GM12878 (cell line): ENCODE measurements at regions not wholly inside any gene's neighbourhood (a gene's known extent, or its start where the extent isn't known, plus 50 kb on each side); places are given as distances from the start of the nearest gene placed in this dataset.

Source experiments
- ATAC-seq: fragments of 200-7000 bp; cut with Tn5 transposase; 3 replicates; pipeline ENCODE4 v1.9.1; 2020; ENCODE audit warnings: mild to moderate bottlenecking, moderate library complexity
- BruUV-seq: library from RNA; stranded (reverse); fragments of 400-500 nt; replicated peaks from 2 replicates; lab custom pipeline; 2021; lab: Mats Ljungman, UMichigan
- CTCF ChIA-PET: fragments of 300-600 bp; sonication (Branson Sonifier 250); formaldehyde crosslinking; extraction: SDS; loops from one replicate; lab custom pipeline; 2021; ENCODE audit warnings: inconsistent platforms; lab: Yijun Ruan, JAX
- POLR2A ChIA-PET: fragments of 350-600 bp; formaldehyde crosslinking; extraction: SDS; loops from one replicate; lab custom pipeline; 2021; ENCODE audit warnings: inconsistent platforms; lab: Charles Lee
- RAD21 ChIA-PET: fragments of 300-600 bp; sonication (Branson Sonifier 250); formaldehyde crosslinking; loops from one replicate; lab custom pipeline; 2023; ENCODE audit warnings: antibody characterized with exemption; ENCODE audit not compliant: unreplicated experiment; lab: Charles Lee
- SMC1A ChIA-PET: fragments of 300-600 bp; sonication (Branson Sonifier 250); formaldehyde crosslinking; loops from one replicate; lab custom pipeline; 2023; ENCODE audit not compliant: unreplicated experiment, uncharacterized antibody; lab: Charles Lee
- DNase-seq: peaks from one replicate; pipeline ENCODE4 v3.0.0-alpha.2; 2011; ENCODE audit warnings: low read depth, low spot score
- FAIRE-seq: peaks from 3 replicates; lab custom pipeline; 2011; peaks lifted over from hg19 to GRCh38; lab: Jason Lieb, UNC
- H2AFZ ChIP-seq: 2 replicates; pipeline ENCODE4 v1.6.0; 2011; ENCODE audit warnings: low read depth, low read length, control low read depth; ENCODE audit not compliant: control insufficient read depth
- H3K27ac ChIP-seq: 2 replicates; pipeline ENCODE4 v1.5.1; 2011; ENCODE audit warnings: control low read depth; ENCODE audit not compliant: control insufficient read depth, insufficient read depth
- H3K27me3 ChIP-seq, 2 experiments: replicated peaks in 1 of 2; 2 replicates each; pipeline versions ENCODE4 v1.6.0 to v1.6.1; 2011; ENCODE audit warnings: low read length in 1 of 2; ENCODE audit not compliant: control insufficient read depth in 2 of 2, insufficient read depth in 2 of 2
- H3K36me3 ChIP-seq, 2 experiments: 2 replicates each; pipeline ENCODE4 v1.5.1; 2011; ENCODE audit warnings: low read length in 1 of 2; ENCODE audit not compliant: control insufficient read depth in 2 of 2, insufficient read depth in 2 of 2
- H3K4me1 ChIP-seq: 2 replicates; pipeline ENCODE4 v1.6.1; 2011; ENCODE audit warnings: mild to moderate bottlenecking, low read length, moderate library complexity, mixed read lengths; ENCODE audit not compliant: control insufficient read depth, insufficient read depth
- H3K4me2 ChIP-seq: 2 replicates; pipeline ENCODE4 v1.6.0; 2011; ENCODE audit warnings: control low read depth; ENCODE audit not compliant: control insufficient read depth, insufficient read depth
- H3K4me3 ChIP-seq: fragments of 200-600 bp; sonication (generic); 2 replicates; pipeline ENCODE4 v1.5.1; 2016
- H3K79me2 ChIP-seq: 2 replicates; pipeline ENCODE4 v1.6.0; 2011; ENCODE audit warnings: low read length; ENCODE audit not compliant: control insufficient read depth, insufficient read depth
- H3K9ac ChIP-seq: 2 replicates; pipeline ENCODE4 v1.8.0; 2011; ENCODE audit warnings: low read length, control low read depth, mixed read lengths; ENCODE audit not compliant: control insufficient read depth, insufficient read depth
- H3K9me3 ChIP-seq: replicated peaks from 3 replicates; pipeline ENCODE4 v1.5.1; 2011; ENCODE audit warnings: mild to moderate bottlenecking, low read length; ENCODE audit not compliant: control insufficient read depth, insufficient read depth
- H4K20me1 ChIP-seq: 2 replicates; pipeline ENCODE4 v1.6.0; 2011; ENCODE audit not compliant: control insufficient read depth, insufficient read depth
- ATF2 ChIP-seq: IDR thresholded peaks from 2 replicates; pipeline ENCODE4 v1.6.1; 2012; ENCODE audit warnings: low read length, inconsistent platforms
- ATF3 ChIP-seq: IDR thresholded peaks from 2 replicates; pipeline ENCODE4 v1.6.1; 2011; ENCODE audit warnings: low read depth, mild to moderate bottlenecking, low read length, moderate library complexity, borderline replicate concordance; ENCODE audit errors: extremely low read depth
- BACH1 ChIP-seq: fragments of 450-650 bp; IDR thresholded peaks from 2 replicates; pipeline ENCODE4 v1.6.1; 2017; ENCODE audit warnings: mild to moderate bottlenecking, borderline replicate concordance
- BRCA1 ChIP-seq: IDR thresholded peaks from 2 replicates; pipeline ENCODE4 v1.6.1; 2011; ENCODE audit warnings: low read depth, low read length, improper control_type of control experiment
- CHD1 ChIP-seq: IDR thresholded peaks from 2 replicates; pipeline ENCODE4 v1.6.1; 2012; ENCODE audit warnings: low read depth, low read length, improper control_type of control experiment
- E4F1 ChIP-seq: fragments of 450-650 bp; IDR thresholded peaks from 2 replicates; pipeline ENCODE4 v1.6.1; 2018; ENCODE audit warnings: borderline replicate concordance, mild to moderate bottlenecking; ENCODE audit not compliant: partially characterized antibody
- EZH2 ChIP-seq: IDR thresholded peaks from 2 replicates; pipeline ENCODE4 v1.6.1; 2012; ENCODE audit warnings: low read depth, mild to moderate bottlenecking, control low read depth, inconsistent platforms, low read length, borderline replicate concordance; ENCODE audit not compliant: control insufficient read depth
- GATAD2B ChIP-seq: fragments of 450-650 bp; conservative IDR thresholded peaks from 2 replicates; pipeline ENCODE4 v1.6.1; 2017; ENCODE audit warnings: low read depth, mild to moderate bottlenecking, moderate library complexity
- HCFC1 ChIP-seq: fragments of 150-350 bp; IDR thresholded peaks from 2 replicates; pipeline ENCODE4 v1.6.1; 2014; ENCODE audit warnings: low read length
- IKZF2 ChIP-seq, 2 experiments: fragments of 450-650 bp; IDR thresholded peaks; 2 replicates each; pipeline ENCODE4 v1.6.1; 2017; ENCODE audit warnings: mild to moderate bottlenecking in 2 of 2, moderate library complexity in 2 of 2
- IRF5 ChIP-seq: fragments of 450-650 bp; IDR thresholded peaks from 2 replicates; pipeline ENCODE4 v1.6.1; 2017; ENCODE audit warnings: borderline replicate concordance
- KDM1A ChIP-seq: fragments of 200-600 bp; sonication (generic); IDR thresholded peaks from 2 replicates; pipeline ENCODE4 v1.6.1; 2016; ENCODE audit warnings: borderline replicate concordance
- NR2C2 ChIP-seq: IDR thresholded peaks from 2 replicates; pipeline ENCODE4 v1.6.1; 2011; ENCODE audit warnings: borderline replicate concordance, low read depth; ENCODE audit not compliant: control insufficient read depth, insufficient read length
- PAX8 ChIP-seq: fragments of 450-650 bp; IDR thresholded peaks from 2 replicates; pipeline ENCODE4 v1.6.1; 2017; ENCODE audit warnings: mild to moderate bottlenecking, moderate library complexity
- SUPT20H ChIP-seq: IDR thresholded peaks from 2 replicates; pipeline ENCODE4 v1.6.1; 2011; ENCODE audit warnings: low read depth, mild to moderate bottlenecking, low read length, moderate library complexity, borderline replicate concordance; ENCODE audit not compliant: control insufficient read depth
- YBX1 ChIP-seq: fragments of 450-650 bp; IDR thresholded peaks from 2 replicates; pipeline ENCODE4 v1.6.1; 2016; ENCODE audit warnings: antibody characterized with exemption
- WGBS: methylation state at CpG from one replicate; pipeline ENCODE4 v1.1.6; 2016; ENCODE audit warnings: low lambda C conversion rate; ENCODE audit not compliant: insufficient replicate concordance, insufficient coverage; ENCODE audit errors: missing lambda C conversion rate; 5-methylcytosine and 5-hydroxymethylcytosine counted together
- in situ Hi-C: fragments of 300-500 bp; cut with MboI; formaldehyde crosslinking; loops from 9 replicates; pipeline ENCODE4 v1.14.3; 2018; ENCODE audit warnings: mixed read lengths
- intact Hi-C: fragments of 100-400 bp; cut with micrococcal nuclease; formaldehyde crosslinking; loops from one replicate; pipeline ENCODE4 v1.14.2; 2022; ENCODE audit not compliant: unreplicated experiment

- no TSS peak for BruUV-seq
- FAIRE-seq (no peak), ATAC-seq (no peak), DNase-seq (no peak)
- Histone ChIP-seq H3K9me3 (no peaks in the 10 kb centered on the region; the same call in 2 of the 3 replicates), H3K4me2 (no peak overlapping the region), H3K27ac (no peak overlapping the region), H3K79me2 (no peaks in the 10 kb centered on the region), H4K20me1 (no peaks in the 10 kb centered on the region), H3K4me3 (no peak overlapping the region), H2AFZ (no peak overlapping the region), H3K36me3 (no peaks in the 10 kb centered on the region), H3K27me3 (no peaks in the 10 kb centered on the region), H3K4me1 (no peaks in the 10 kb centered on the region), H3K9ac (no peak overlapping the region)
- ChIA-PET POLR2A (no interaction called here), RAD21 (no interaction called here), CTCF (no interaction called here), SMC1A (no interaction called here)
- in situ Hi-C loops (no loop called here), intact Hi-C loops (no loop called here)
- TF ChIP-seq EZH2 (no peak), YBX1 (no peak), NR2C2 (no peak), KDM1A (no peak), IKZF2 (IDR thresholded peaks at IDR 0.05) (no peak), CHD1 (no peak), BACH1 (no peak), HCFC1 (no peak), GATAD2B (no peak), E4F1 (no peak), BRCA1 (no peak), PAX8 (no peak), IRF5 (no peak), ATF3 (no peak), SUPT20H (no peak), ATF2 (no peak)
- WGBS: 37% methylated on average over 15 of the region's 15 CpGs
Measured at GRCh38 chr6:169886631-169887227, 135.3 kb downstream of the ERMARD start.
